ENCODE measurements at regions not wholly inside any gene's neighbourhood (a gene's known extent, or its start where the extent isn't known, plus 50 kb on each side); places are given as distances from the start of the nearest gene placed in this dataset.
"Not testable (repeated sequence)": the region's sequence is repeated elsewhere in the genome, so short reads cannot be mapped to it uniquely, and the experiment has no call there.

DNA sequence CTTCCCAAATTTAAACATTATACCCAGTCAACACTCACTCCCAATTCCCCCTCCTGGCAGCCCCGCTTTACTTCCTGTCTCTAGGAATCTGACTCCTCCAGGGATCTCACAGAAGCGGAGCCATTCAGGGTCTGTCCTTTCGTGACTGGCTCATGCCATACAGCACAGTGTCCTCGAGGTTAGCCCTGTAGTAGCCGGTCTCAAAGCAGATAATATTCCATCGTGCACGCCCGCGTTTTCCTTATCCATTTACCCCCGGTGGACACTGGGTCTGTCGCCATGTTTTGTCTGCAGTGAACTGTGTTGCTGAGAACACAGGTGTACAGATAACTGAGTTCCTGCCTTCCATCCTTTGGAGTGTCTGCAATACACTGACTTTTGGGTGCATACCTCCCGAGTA is 95.3 kb downstream of the TTLL2 start:
- DNase-seq (ENCODE audit: low read depth): no peak
- no peak overlapping the region for H3K4me3 ChIP-seq (ENCODE audit: low read depth, low read length)
- no peak for TF ChIP-seq POLR2A (IDR thresholded peaks at IDR 0.05; ENCODE audit: extremely low read depth, insufficient read length)
- TF ChIP-seq MYC (IDR thresholded peaks at IDR 0.05; ENCODE audit: low read depth, low read length): no peak
- TF ChIP-seq MAX (IDR thresholded peaks at IDR 0.05; ENCODE audit: low read depth, low read length): no peak
- TF ChIP-seq, protein P1, sequence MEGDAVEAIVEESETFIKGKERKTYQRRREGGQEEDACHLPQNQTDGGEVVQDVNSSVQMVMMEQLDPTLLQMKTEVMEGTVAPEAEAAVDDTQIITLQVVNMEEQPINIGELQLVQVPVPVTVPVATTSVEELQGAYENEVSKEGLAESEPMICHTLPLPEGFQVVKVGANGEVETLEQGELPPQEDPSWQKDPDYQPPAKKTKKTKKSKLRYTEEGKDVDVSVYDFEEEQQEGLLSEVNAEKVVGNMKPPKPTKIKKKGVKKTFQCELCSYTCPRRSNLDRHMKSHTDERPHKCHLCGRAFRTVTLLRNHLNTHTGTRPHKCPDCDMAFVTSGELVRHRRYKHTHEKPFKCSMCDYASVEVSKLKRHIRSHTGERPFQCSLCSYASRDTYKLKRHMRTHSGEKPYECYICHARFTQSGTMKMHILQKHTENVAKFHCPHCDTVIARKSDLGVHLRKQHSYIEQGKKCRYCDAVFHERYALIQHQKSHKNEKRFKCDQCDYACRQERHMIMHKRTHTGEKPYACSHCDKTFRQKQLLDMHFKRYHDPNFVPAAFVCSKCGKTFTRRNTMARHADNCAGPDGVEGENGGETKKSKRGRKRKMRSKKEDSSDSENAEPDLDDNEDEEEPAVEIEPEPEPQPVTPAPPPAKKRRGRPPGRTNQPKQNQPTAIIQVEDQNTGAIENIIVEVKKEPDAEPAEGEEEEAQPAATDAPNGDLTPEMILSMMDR (IDR thresholded peaks at IDR 0.05; ENCODE audit: low read depth, low read length): no peak

GRCh38 chr6:167420858-167421766 is 96.2 kb downstream of the TTLL2 start:
- no peak for DNase-seq (ENCODE audit: low read depth)
- H3K4me3 ChIP-seq (ENCODE audit: low read depth, low read length): no peak overlapping the region
- TF ChIP-seq, protein P1 (IDR thresholded peaks at IDR 0.05; ENCODE audit: low read depth, low read length): no peak
- TF ChIP-seq MAX (IDR thresholded peaks at IDR 0.05; ENCODE audit: low read depth, low read length): no peak
- TF ChIP-seq POLR2A (IDR thresholded peaks at IDR 0.05; ENCODE audit: extremely low read depth, insufficient read length): no peak
- no peak for TF ChIP-seq MYC (IDR thresholded peaks at IDR 0.05; ENCODE audit: low read depth, low read length)

GRCh38 chr6:167421944-167422343 is 97.1 kb downstream of the TTLL2 start:
- not testable (repeated sequence) for H3K4me3 ChIP-seq (ENCODE audit: low read depth, low read length); DNase-seq (ENCODE audit: low read depth)

GRCh38 chr6:167422934-167423333 is 98.0 kb downstream of the TTLL2 start:
- no peak overlapping the region for H3K4me3 ChIP-seq (ENCODE audit: low read depth, low read length)
- TF ChIP-seq POLR2A (IDR thresholded peaks at IDR 0.05; ENCODE audit: extremely low read depth, insufficient read length) (no peak), MAX (IDR thresholded peaks at IDR 0.05; ENCODE audit: low read depth, low read length) (no peak), MYC (IDR thresholded peaks at IDR 0.05; ENCODE audit: low read depth, low read length) (no peak)
- TF ChIP-seq, protein P1 (IDR thresholded peaks at IDR 0.05; ENCODE audit: low read depth, low read length): no peak
- DNase-seq (ENCODE audit: low read depth): no peak

- no peak for DNase-seq (ENCODE audit: low read depth)
- no peak overlapping the region for H3K4me3 ChIP-seq (ENCODE audit: low read depth, low read length)
- no peak for TF ChIP-seq MAX (IDR thresholded peaks at IDR 0.05; ENCODE audit: low read depth, low read length)
- no peak for TF ChIP-seq POLR2A (IDR thresholded peaks at IDR 0.05; ENCODE audit: extremely low read depth, insufficient read length)
- TF ChIP-seq MYC (IDR thresholded peaks at IDR 0.05; ENCODE audit: low read depth, low read length): no peak
- TF ChIP-seq, protein P1 (IDR thresholded peaks at IDR 0.05; ENCODE audit: low read depth, low read length): no peak
These were observed 99.3 kb downstream of the TTLL2 start for GRCh38 chr6:167424060-167424673.

- no peak for DNase-seq (ENCODE audit: low read depth)
- no peak overlapping the region for H3K4me3 ChIP-seq (ENCODE audit: low read depth, low read length)
- TF ChIP-seq POLR2A (IDR thresholded peaks at IDR 0.05; ENCODE audit: extremely low read depth, insufficient read length) (no peak), MYC (IDR thresholded peaks at IDR 0.05; ENCODE audit: low read depth, low read length) (no peak)
- TF ChIP-seq, protein P1 (IDR thresholded peaks at IDR 0.05; ENCODE audit: low read depth, low read length): no peak
These were observed 99.8 kb downstream of the TTLL2 start for GRCh38 chr6:167424700-167425099.

Measured in NB4 (cell line).